A673 (cell line): ENCODE measurements at regions not wholly inside any gene's neighbourhood (a gene's known extent, or its start where the extent isn't known, plus 50 kb on each side); places are given as distances from the start of the nearest gene placed in this dataset.

Experiments
- BruUV-seq: library from RNA; stranded (reverse); fragments of 400-500 nt; replicated peaks from 2 replicates; lab custom pipeline; 2021; lab: Mats Ljungman, UMichigan
- CTCF ChIA-PET: fragments of 300-600 bp; sonication (Branson Sonifier 250); formaldehyde crosslinking; loops from one replicate; lab custom pipeline; 2022; ENCODE audit warnings: antibody characterized with exemption; lab: Charles Lee
- POLR2A ChIA-PET: fragments of 300-600 bp; sonication (Branson Sonifier 250); formaldehyde crosslinking; loops from one replicate; lab custom pipeline; 2022; ENCODE audit warnings: antibody characterized with exemption; ENCODE audit not compliant: low non-redundant PET; lab: Charles Lee
- DNase-seq: peaks from one replicate; pipeline ENCODE4 v3.0.0-alpha.2; 2015; ENCODE audit warnings: low spot score
- H3K27ac ChIP-seq: fragments of 200-600 bp; sonication (generic); 2 replicates; pipeline ENCODE4 v1.5.1; 2016; ENCODE audit warnings: mixed run types, low read depth, mild to moderate bottlenecking, mixed read lengths, antibody characterized with exemption, low read length; ENCODE audit not compliant: poor library complexity, severe bottlenecking
- H3K27me3 ChIP-seq: fragments of 200-600 bp; sonication (generic); replicated peaks from 2 replicates; pipeline ENCODE4 v1.6.1; 2017; ENCODE audit warnings: mixed run types, low read depth, mild to moderate bottlenecking, mixed read lengths, antibody characterized with exemption, low read length; ENCODE audit not compliant: insufficient read depth, poor library complexity
- H3K36me3 ChIP-seq: fragments of 200-600 bp; sonication (generic); 2 replicates; pipeline ENCODE4 v1.6.1; 2016; ENCODE audit warnings: mixed run types, mild to moderate bottlenecking, mixed read lengths, antibody characterized with exemption, low read length; ENCODE audit not compliant: insufficient read depth, poor library complexity, severe bottlenecking
- H3K4me1 ChIP-seq: fragments of 200-600 bp; sonication (generic); 2 replicates; pipeline ENCODE4 v1.6.1; 2017; ENCODE audit warnings: mixed run types, mild to moderate bottlenecking, mixed read lengths, antibody characterized with exemption, low read length; ENCODE audit not compliant: insufficient read depth, poor library complexity, severe bottlenecking
- H3K4me3 ChIP-seq: fragments of 200-600 bp; sonication (generic); 2 replicates; pipeline ENCODE4 v1.5.1; 2016; ENCODE audit warnings: low read depth, mixed run types, mild to moderate bottlenecking, mixed read lengths, low read length; ENCODE audit not compliant: poor library complexity, severe bottlenecking
- H3K9me3 ChIP-seq: fragments of 200-600 bp; sonication (generic); 2 replicates; pipeline ENCODE4 v1.6.1; 2016; ENCODE audit warnings: mixed run types, low read depth, mild to moderate bottlenecking, mixed read lengths, antibody characterized with exemption, low read length; ENCODE audit not compliant: poor library complexity, severe bottlenecking
- CTCF ChIP-seq: fragments of 300-800, 200-600 bp; sonication (generic); conservative IDR thresholded peaks from 2 replicates; pipeline ENCODE4 v1.5.1; 2017; ENCODE audit warnings: low read depth, mild to moderate bottlenecking, antibody characterized with exemption, low read length, moderate library complexity, mixed read lengths
- EZH2 ChIP-seq: fragments of 200-600 bp; sonication (generic); IDR thresholded peaks from 2 replicates; pipeline ENCODE4 v1.6.1; 2017; ENCODE audit warnings: borderline replicate concordance, low read depth, mild to moderate bottlenecking, mixed read lengths, antibody characterized with exemption, low read length; ENCODE audit not compliant: poor library complexity, severe bottlenecking
- intact Hi-C: fragments of 100-400 bp; cut with micrococcal nuclease; formaldehyde crosslinking; loops from one replicate; pipeline ENCODE4 v1.10.0; 2022; ENCODE audit not compliant: unreplicated experiment

- Histone ChIP-seq H3K27ac (no peak overlapping the region), H3K4me3 (no peak overlapping the region), H3K36me3 (no peaks in the 10 kb centered on the region), H3K9me3 (no peaks in the 10 kb centered on the region), H3K4me1 (peaks cover 3% of the 10 kb centered on the region), H3K27me3 (no peaks in the 10 kb centered on the region)
- TF ChIP-seq CTCF, result no peak
- no peak for TF ChIP-seq EZH2
- BruUV-seq, result no TSS peak
- DNase-seq, result no peak
- ChIA-PET CTCF (no interaction called here), POLR2A (no interaction called here)
- intact Hi-C loops, result no loop called here
Observed at GRCh38 chr12:127262615-127263014, 1004.4 kb upstream of the TMEM132C start.

DNA sequence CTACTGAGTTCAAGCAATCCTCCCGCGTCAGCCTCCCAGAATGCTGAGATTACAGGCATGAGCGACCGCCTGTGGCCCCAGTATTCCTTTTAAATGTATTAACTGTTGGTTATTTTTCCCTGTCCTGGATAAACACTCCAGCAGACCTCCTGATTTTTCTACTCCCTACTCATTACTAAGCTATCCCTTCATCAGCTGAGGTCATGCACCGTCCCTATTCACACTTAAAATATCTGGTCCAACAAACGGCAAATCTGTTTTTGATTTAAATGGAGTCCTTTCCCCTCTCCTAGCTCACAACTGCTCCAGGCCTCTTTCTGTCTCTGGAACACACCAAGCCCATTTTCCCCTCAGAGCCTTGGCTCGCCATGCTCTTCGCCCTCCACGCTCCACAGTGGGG, 1003.3 kb upstream of the TMEM132C start:
- ChIA-PET POLR2A (no interaction called here), CTCF (no interaction called here)
- no peak for TF ChIP-seq EZH2
- BruUV-seq, result no TSS peak
- intact Hi-C loops, result no loop called here
- Histone ChIP-seq H3K27ac (no peak overlapping the region), H3K4me1 (no peaks in the 10 kb centered on the region), H3K36me3 (no peaks in the 10 kb centered on the region), H3K4me3 (no peak overlapping the region), H3K27me3 (no peaks in the 10 kb centered on the region), H3K9me3 (no peaks in the 10 kb centered on the region)
- no peak for DNase-seq

GRCh38 chr12:127267128-127267527, 999.8 kb upstream of the TMEM132C start:
- no peak for TF ChIP-seq EZH2
- TF ChIP-seq CTCF, result no peak
- Histone ChIP-seq H3K27ac (no peak overlapping the region), H3K9me3 (no peaks in the 10 kb centered on the region), H3K27me3 (no peaks in the 10 kb centered on the region), H3K4me3 (no peak overlapping the region), H3K36me3 (no peaks in the 10 kb centered on the region), H3K4me1 (peaks cover 8% of the 10 kb centered on the region)
- no TSS peak for BruUV-seq
- ChIA-PET POLR2A (no interaction called here), CTCF (no interaction called here)
- intact Hi-C loops, result no loop called here
- DNase-seq, result no peak

- DNase-seq, result no peak
- POLR2A ChIA-PET, result no interaction called here
- Histone ChIP-seq H3K27ac (no peak overlapping the region), H3K4me3 (no peak overlapping the region), H3K27me3 (no peaks in the 10 kb centered on the region), H3K4me1 (peaks cover 8% of the 10 kb centered on the region), H3K9me3 (no peaks in the 10 kb centered on the region), H3K36me3 (no peaks in the 10 kb centered on the region)
- intact Hi-C loops, result no loop called here
- CTCF ChIA-PET, result no interaction called here
- BruUV-seq, result no TSS peak
- TF ChIP-seq CTCF (no peak), EZH2 (no peak)
Observed at GRCh38 chr12:127268213-127268612, 998.8 kb upstream of the TMEM132C start.
